Adrenal gland (tissue), 9 donors: ENCODE measurements at regions not wholly inside any gene's neighbourhood (a gene's known extent, or its start where the extent isn't known, plus 50 kb on each side); places are given as distances from the start of the nearest gene placed in this dataset.
"Not testable (repeated sequence)": the region's sequence is repeated elsewhere in the genome, so short reads cannot be mapped to it uniquely, and the experiment has no call there.

Source experiments
- DNase-seq, 7 donors: peaks; one replicate each; pipeline ENCODE4 v3.0.0-alpha.2; 2019 to 2020
- H3K27ac ChIP-seq, 5 donors: fragments of 200-600 bp; sonication (generic) in 4 of 5; 1 replicate in 3 of 5; 2 replicates in 2 of 5; pipeline versions ENCODE4 v1.5.1 to v1.8.0; 2016 to 2020; ENCODE audit warnings: mild to moderate bottlenecking in 1 of 5
- H3K27me3 ChIP-seq: fragments of 200-600 bp; 2 replicates; pipeline ENCODE4 v1.8.0; 2021
- H3K36me3 ChIP-seq, 2 donors: fragments of 200-600 bp; replicated peaks in 1 of 2; 1 replicate in 1 of 2; 2 replicates in 1 of 2; pipeline versions ENCODE4 v1.5.1 to v1.8.0; 2018 to 2022
- H3K4me1 ChIP-seq, 2 donors: fragments of 200-600 bp; replicated peaks in 1 of 2; 1 replicate in 1 of 2; 2 replicates in 1 of 2; pipeline versions ENCODE4 v1.5.1 to v1.8.0; 2018 to 2021
- H3K4me3 ChIP-seq, 4 donors: fragments of 200-600 bp; sonication (generic) in 3 of 4; one replicate each; pipeline ENCODE4 v1.5.1; 2016 to 2018
- H3K9me3 ChIP-seq, 3 donors: fragments of 200-600 bp; sonication (generic) in 1 of 3; replicated peaks in 1 of 3; 1 replicate in 2 of 3; 2 replicates in 1 of 3; pipeline versions ENCODE4 v1.5.1 to v1.8.0; 2016 to 2021
- CTCF ChIP-seq, 6 experiments: fragments of 450-650 bp in 4 of 6; fragments of 200-600 bp in 2 of 6; sonication (generic) in 1 of 6; IDR thresholded peaks; 1 replicate in 5 of 6; 2 replicates in 1 of 6; pipeline versions ENCODE4 v1.5.1 to v1.8.0; 2016 to 2021; ENCODE audit warnings: antibody characterized with exemption in 6 of 6, mild to moderate bottlenecking in 2 of 6, moderate library complexity in 1 of 6
- POLR2A ChIP-seq, 2 donors: fragments of 450-650 bp; IDR thresholded peaks; one replicate each; pipeline ENCODE4 v1.6.1; 2017; ENCODE audit warnings: antibody characterized with exemption in 2 of 2, mild to moderate bottlenecking in 2 of 2, moderate library complexity in 1 of 2
- WGBS, 4 donors: extraction: QIAGEN DNeasy Blood & Tissue Kit in 2 of 4; methylation state at CpG; one replicate each; pipeline versions ENCODE4 v1.1.5 to v1.1.7; 2013 to 2017; 5-methylcytosine and 5-hydroxymethylcytosine counted together
- intact Hi-C, 2 donors: fragments of 100-400 bp; cut with DNase I; formaldehyde crosslinking; loops; one replicate each; pipeline versions ENCODE4 v1.14.1 to v1.15.0; 2022 to 2023
- donor health status: healthy with polysubstance abuse.
- donor health status: Bipolar disorder and iron deficiency.
- donor health status: DM: yes; HTN: yes; CAD: no.
- donor health status: DM: no; HTN: no; CAD: no.
- donor health status: DM: no; HTN: no; CAD: no.

- peaks cover 0 to 5% of the 10 kb centered on the region in 2 donors for H3K4me1 ChIP-seq
- intact Hi-C loops, result no loop called here
- WGBS, 4 donors, result 33 to 60% (median 40%) methylated on average over 1 of the region's 1 CpG
- H3K36me3 ChIP-seq, result no peaks in the 10 kb centered on the region
- no peak for DNase-seq
- H3K27me3 ChIP-seq, result no peaks in the 10 kb centered on the region
- no peak overlapping the region for H3K27ac ChIP-seq
- no peak overlapping the region for H3K4me3 ChIP-seq
- no peak for TF ChIP-seq POLR2A (IDR thresholded peaks at IDR 0.05)
- no peak for TF ChIP-seq CTCF (IDR thresholded peaks at IDR 0.05)
- H3K9me3 ChIP-seq, result no peaks in the 10 kb centered on the region
Observed at GRCh38 chr12:19916196-19916753, 452.1 kb upstream of the PDE3A start.

GRCh38 chr12:19916974-19917373 lies 451.4 kb upstream of the PDE3A start:
- Histone ChIP-seq H3K9me3 (no peaks in the 10 kb centered on the region), H3K36me3 (no peaks in the 10 kb centered on the region), H3K4me1 (peaks cover 0 to 5% of the 10 kb centered on the region in 2 donors), H3K27ac (no peak overlapping the region), H3K27me3 (no peaks in the 10 kb centered on the region), H3K4me3 (no peak overlapping the region)
- WGBS, 4 donors, result 67 to 79% (median 69%) methylated on average over 3 of the region's 3 CpGs
- intact Hi-C loops, result no loop called here
- no peak for TF ChIP-seq POLR2A (IDR thresholded peaks at IDR 0.05)
- TF ChIP-seq CTCF (IDR thresholded peaks at IDR 0.05), result no peak
- DNase-seq, result no peak

DNA sequence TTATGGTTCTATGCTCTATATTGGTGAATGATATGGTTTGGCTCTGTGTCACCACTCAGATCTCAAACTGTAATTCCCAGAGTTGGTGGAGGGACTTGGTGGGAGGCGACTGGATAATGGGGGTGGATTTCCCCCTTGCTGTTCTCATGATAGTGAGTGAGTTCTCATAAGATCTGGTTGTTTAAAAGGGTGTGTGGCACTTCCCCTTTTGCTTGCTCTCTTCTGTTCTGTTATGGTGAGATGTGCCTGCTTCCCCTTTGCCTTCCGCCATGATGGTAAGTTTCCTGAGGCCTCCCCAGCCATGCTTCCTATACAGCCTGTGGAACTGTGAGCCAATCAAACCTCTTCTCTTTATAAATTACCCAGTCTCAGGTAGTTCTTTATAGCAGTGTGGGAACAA lies 446.6 kb upstream of the PDE3A start:
- DNase-seq, H3K36me3 ChIP-seq: not testable (repeated sequence)
- WGBS, 4 donors, result 53 to 85% (median 80%) methylated on average over 2 of the region's 2 CpGs

DNA sequence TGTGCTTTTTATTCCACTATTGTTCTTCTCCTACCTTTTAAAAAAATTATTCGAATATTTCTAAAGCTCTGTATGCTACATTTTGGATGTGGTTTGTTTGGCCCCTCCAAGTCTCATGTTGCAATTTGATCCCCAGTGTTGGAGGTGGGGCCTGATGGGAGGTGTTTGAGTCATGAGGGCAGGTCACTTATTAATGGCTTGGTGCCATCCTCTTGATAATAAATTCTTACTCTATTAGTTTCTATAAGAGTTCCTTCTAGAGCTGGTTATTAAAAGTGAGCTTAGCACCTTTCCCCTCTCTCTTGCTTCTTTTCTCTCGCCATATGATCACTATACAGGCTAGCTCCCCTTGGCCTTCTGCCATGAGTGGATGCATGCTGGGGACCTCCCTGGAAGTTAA lies 445.6 kb upstream of the PDE3A start:
- DNase-seq, result no peak

More for the DNA sequence above, 446.6 kb upstream of the PDE3A start:
- H3K27ac ChIP-seq, H3K9me3 ChIP-seq, H3K4me3 ChIP-seq, H3K27me3 ChIP-seq, H3K4me1 ChIP-seq, intact Hi-C loops: not testable (repeated sequence)

More for the DNA sequence above, 445.6 kb upstream of the PDE3A start:
- TF ChIP-seq CTCF (IDR thresholded peaks at IDR 0.05) (no peak), POLR2A (IDR thresholded peaks at IDR 0.05) (no peak)
- no peaks in the 10 kb centered on the region for H3K36me3 ChIP-seq
- intact Hi-C loops, result no loop called here
- WGBS, 4 donors, result 72 to 90% (median 82%) methylated on average over 2 of the region's 2 CpGs
- no peak overlapping the region for H3K27ac ChIP-seq
- no peak overlapping the region for H3K4me3 ChIP-seq
- no peaks in the 10 kb centered on the region for H3K27me3 ChIP-seq
- H3K4me1 ChIP-seq, result no peaks in the 10 kb centered on the region
- H3K9me3 ChIP-seq, result no peaks in the 10 kb centered on the region
